GM23248 (cell line): ENCODE measurements at regions not wholly inside any gene's neighbourhood (a gene's known extent, or its start where the extent isn't known, plus 50 kb on each side); places are given as distances from the start of the nearest gene placed in this dataset.

Experiments used
- DNase-seq: peaks from one replicate; pipeline ENCODE4 v3.0.0-alpha.2; 2015
- H2AFZ ChIP-seq: fragments of 200-600 bp; sonication (generic); 2 replicates; pipeline ENCODE4 v1.6.1; 2016; ENCODE audit warnings: antibody characterized with exemption
- H3F3A ChIP-seq: fragments of 200-600 bp; sonication (generic); 2 replicates; pipeline ENCODE4 v1.6.1; 2016; ENCODE audit warnings: mild to moderate bottlenecking, antibody characterized with exemption, mixed run types; ENCODE audit not compliant: insufficient read depth
- H3K27ac ChIP-seq: fragments of 200-600 bp; sonication (generic); 2 replicates; pipeline ENCODE4 v1.5.1; 2016; ENCODE audit warnings: mild to moderate bottlenecking
- H3K27me3 ChIP-seq: fragments of 200-600 bp; sonication (generic); replicated peaks from 2 replicates; pipeline ENCODE4 v1.6.1; 2016; ENCODE audit warnings: mild to moderate bottlenecking; ENCODE audit not compliant: insufficient read depth
- H3K36me3 ChIP-seq: fragments of 200-600 bp; sonication (generic); 2 replicates; pipeline ENCODE4 v1.6.1; 2016; ENCODE audit warnings: low read depth, mild to moderate bottlenecking
- H3K4me1 ChIP-seq: fragments of 200-600 bp; sonication (generic); 2 replicates; pipeline ENCODE4 v1.6.1; 2016; ENCODE audit warnings: mild to moderate bottlenecking; ENCODE audit not compliant: insufficient read depth
- H3K4me2 ChIP-seq: fragments of 200-600 bp; sonication (generic); one replicate; pipeline ENCODE4 v1.6.1; 2016; ENCODE audit warnings: mild to moderate bottlenecking; ENCODE audit not compliant: unreplicated experiment
- H3K4me3 ChIP-seq: fragments of 200-600 bp; sonication (generic); 2 replicates; pipeline ENCODE4 v1.5.1; 2016; ENCODE audit warnings: mild to moderate bottlenecking
- H3K79me2 ChIP-seq: fragments of 200-600 bp; sonication (generic); 2 replicates; pipeline ENCODE4 v1.6.1; 2016; ENCODE audit warnings: mild to moderate bottlenecking; ENCODE audit not compliant: insufficient read depth
- H3K9ac ChIP-seq: fragments of 200-600 bp; sonication (generic); 2 replicates; pipeline ENCODE4 v1.6.1; 2016; ENCODE audit warnings: mild to moderate bottlenecking
- H3K9me2 ChIP-seq: fragments of 200-600 bp; sonication (generic); 2 replicates; pipeline ENCODE4 v1.6.1; 2016; ENCODE audit warnings: mixed run types, mild to moderate bottlenecking, moderate library complexity; ENCODE audit not compliant: insufficient read depth
- H3K9me3 ChIP-seq: fragments of 200-600 bp; sonication (generic); one replicate; pipeline ENCODE4 v1.6.1; 2017; ENCODE audit warnings: low read depth
- H4K20me1 ChIP-seq: fragments of 200-600 bp; sonication (generic); 2 replicates; pipeline ENCODE4 v1.6.0; 2016; ENCODE audit not compliant: insufficient read depth
- EZH2 ChIP-seq: fragments of 200-600 bp; sonication (generic); IDR thresholded peaks from 2 replicates; pipeline ENCODE4 v1.6.1; 2018; ENCODE audit warnings: antibody characterized with exemption, mild to moderate bottlenecking; ENCODE audit not compliant: insufficient read depth, poor library complexity, severe bottlenecking
- EZH2phosphoT487 ChIP-seq: fragments of 200-600 bp; sonication (generic); IDR thresholded peaks from 2 replicates; pipeline ENCODE4 v1.6.1; 2018; ENCODE audit warnings: antibody characterized with exemption, moderate library complexity, mild to moderate bottlenecking, low read depth; ENCODE audit not compliant: insufficient read depth
- WGBS, 2 experiments: methylation state at CpG; one replicate each; pipeline ENCODE4 v1.1.6; 2015 to 2017; ENCODE audit warnings: low lambda C conversion rate in 2 of 2, low coverage in 1 of 2; ENCODE audit errors: missing lambda C conversion rate in 2 of 2; 5-methylcytosine and 5-hydroxymethylcytosine counted together
- in situ Hi-C: fragments of 300-500 bp; cut with MboI; formaldehyde crosslinking; loops from 2 replicates; pipeline ENCODE4 v1.15.0; 2020

GRCh38 chr2:100641125-100641435 is 78.3 kb downstream of the PDCL3 start:
- H3K27ac ChIP-seq = no peak overlapping the region
- no peaks in the 10 kb centered on the region for H3K4me1 ChIP-seq
- 38 to 46% methylated on average over 11 of the region's 11 CpGs for WGBS, 2 experiments
- H2AFZ ChIP-seq = no peak overlapping the region
- TF ChIP-seq EZH2phosphoT487 (no peak), EZH2 (no peak)
- H4K20me1 ChIP-seq = no peaks in the 10 kb centered on the region
- H3K4me3 ChIP-seq = no peak overlapping the region
- no peaks in the 10 kb centered on the region for H3K9me3 ChIP-seq
- no peaks in the 10 kb centered on the region for H3K9me2 ChIP-seq
- no peaks in the 10 kb centered on the region for H3K79me2 ChIP-seq
- in situ Hi-C loops = no loop called here
- no peak overlapping the region for H3K9ac ChIP-seq
- no peak overlapping the region for H3K4me2 ChIP-seq
- no peaks in the 10 kb centered on the region for H3K36me3 ChIP-seq
- H3F3A ChIP-seq = no peaks in the 10 kb centered on the region
- peaks cover 60% of the 10 kb centered on the region for H3K27me3 ChIP-seq
- DNase-seq = no peak

GRCh38 chr2:100642425-100642824 is 79.6 kb downstream of the PDCL3 start:
- Histone ChIP-seq H3K9ac (no peak overlapping the region), H3K9me3 (no peaks in the 10 kb centered on the region), H2AFZ (no peak overlapping the region), H3K4me3 (no peak overlapping the region), H3K4me2 (no peak overlapping the region), H3K27ac (no peak overlapping the region), H3K79me2 (no peaks in the 10 kb centered on the region), H3K4me1 (no peaks in the 10 kb centered on the region), H3F3A (no peaks in the 10 kb centered on the region), H3K9me2 (no peaks in the 10 kb centered on the region), H4K20me1 (no peaks in the 10 kb centered on the region), H3K36me3 (no peaks in the 10 kb centered on the region), H3K27me3 (peaks cover 48% of the 10 kb centered on the region)
- TF ChIP-seq EZH2phosphoT487 (no peak), EZH2 (no peak)
- WGBS, 2 experiments = 48 to 56% methylated on average over 8 of the region's 8 CpGs
- in situ Hi-C loops = no loop called here
- no peak for DNase-seq

DNA sequence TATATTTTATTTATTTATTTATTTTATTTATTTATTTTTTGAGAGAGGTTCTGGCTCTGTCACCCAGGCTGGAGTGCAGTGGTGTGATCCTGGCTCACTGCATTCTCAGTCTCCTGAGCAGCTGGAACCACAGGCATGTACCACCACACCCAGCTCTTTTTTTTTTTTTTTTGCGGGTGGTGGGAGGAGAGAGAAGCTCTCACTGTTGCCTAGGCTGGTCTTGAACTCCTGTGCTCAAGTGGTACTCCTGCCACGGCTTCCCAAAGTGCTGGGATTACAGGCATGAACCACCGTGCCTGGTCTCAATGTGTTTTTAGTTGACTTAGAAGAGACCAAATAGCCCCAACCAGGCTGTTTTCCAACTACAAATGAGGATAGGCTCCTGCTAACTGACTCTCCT is 80.7 kb downstream of the PDCL3 start:
- Histone ChIP-seq H2AFZ (no peak overlapping the region), H3K27me3 (peaks cover 38% of the 10 kb centered on the region), H3K9me3 (no peaks in the 10 kb centered on the region), H4K20me1 (no peaks in the 10 kb centered on the region), H3K4me2 (no peak overlapping the region), H3K27ac (no peak overlapping the region), H3K4me1 (no peaks in the 10 kb centered on the region), H3K9me2 (no peaks in the 10 kb centered on the region), H3K9ac (no peak overlapping the region), H3F3A (no peaks in the 10 kb centered on the region), H3K79me2 (no peaks in the 10 kb centered on the region), H3K4me3 (no peak overlapping the region), H3K36me3 (no peaks in the 10 kb centered on the region)
- in situ Hi-C loops = no loop called here
- WGBS, 2 experiments = 18 to 34% methylated on average over 3 of the region's 3 CpGs
- no peak for DNase-seq
- TF ChIP-seq EZH2 = no peak
- TF ChIP-seq EZH2phosphoT487 = no peak

DNA sequence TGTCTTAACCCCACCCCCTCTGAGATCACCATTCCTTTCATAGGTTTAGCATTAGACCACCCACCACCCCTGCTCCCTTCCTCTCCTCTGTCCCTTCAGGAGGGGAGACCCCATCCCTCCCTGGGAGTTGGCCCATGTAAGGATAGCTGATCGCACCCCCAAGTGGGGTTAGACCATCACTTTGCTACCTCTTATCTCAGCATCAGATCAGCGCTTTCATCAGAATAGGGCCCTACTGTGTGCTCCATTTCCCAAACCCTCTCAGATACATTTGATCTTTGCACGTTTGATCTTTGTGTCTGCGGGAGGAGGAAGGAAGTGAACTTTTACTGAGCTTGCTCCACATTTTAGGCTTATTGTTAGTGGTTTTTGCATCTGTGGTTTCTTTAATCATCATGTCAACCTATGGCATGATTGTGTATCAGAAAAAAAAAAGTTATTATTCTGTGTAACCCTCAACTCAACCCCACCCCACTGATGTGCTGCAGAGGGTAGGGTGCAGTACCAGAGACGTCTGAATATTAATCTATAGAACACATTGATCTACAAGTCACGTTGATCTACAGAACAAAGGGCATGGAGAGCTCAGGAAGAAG is 81.2 kb downstream of the PDCL3 start:
- Histone ChIP-seq H3K27ac (no peak overlapping the region), H3K27me3 (peaks cover 32% of the 10 kb centered on the region), H3K9me3 (no peaks in the 10 kb centered on the region), H3K4me1 (no peaks in the 10 kb centered on the region), H3K36me3 (no peaks in the 10 kb centered on the region), H3K4me2 (no peak overlapping the region), H4K20me1 (no peaks in the 10 kb centered on the region), H2AFZ (no peak overlapping the region), H3K9ac (no peak overlapping the region), H3K79me2 (no peaks in the 10 kb centered on the region), H3K4me3 (no peak overlapping the region), H3K9me2 (no peaks in the 10 kb centered on the region), H3F3A (no peaks in the 10 kb centered on the region)
- DNase-seq = no peak
- no peak for TF ChIP-seq EZH2
- 39 to 47% methylated on average over 6 of the region's 6 CpGs for WGBS, 2 experiments
- in situ Hi-C loops = no loop called here
